Gastroesophageal sphincter (tissue), 4 donors: ENCODE measurements at regions not wholly inside any gene's neighbourhood (a gene's known extent, or its start where the extent isn't known, plus 50 kb on each side); places are given as distances from the start of the nearest gene placed in this dataset.
A peak's percentile ranks its signal among the peaks of the same experiment; 100 is the strongest.

Experiments
- ATAC-seq: fragments of 150-250 bp; one replicate; pipeline ENCODE4 v1.9.1; 2016; ENCODE audit warnings: mild to moderate bottlenecking, moderate library complexity
- H3K27ac ChIP-seq, 4 donors: fragments of 200-600 bp; sonication (generic) in 3 of 4; 1 replicate in 3 of 4; 2 replicates in 1 of 4; pipeline ENCODE4 v1.5.1; 2016 to 2019
- H3K27me3 ChIP-seq: fragments of 200-600 bp; sonication (generic); one replicate; pipeline ENCODE4 v1.5.1; 2019
- H3K36me3 ChIP-seq, 2 donors: fragments of 200-600 bp; sonication (generic); one replicate each; pipeline ENCODE4 v1.5.1; 2019; ENCODE audit warnings: control low read depth in 1 of 2
- H3K4me1 ChIP-seq, 3 donors: fragments of 200-600 bp; sonication (generic); 1 replicate in 2 of 3; 2 replicates in 1 of 3; pipeline ENCODE4 v1.5.1; 2016 to 2019; ENCODE audit warnings: control low read depth in 2 of 3
- H3K4me3 ChIP-seq, 2 donors: fragments of 200-600 bp; sonication (generic); one replicate each; pipeline ENCODE4 v1.5.1; 2019; ENCODE audit warnings: mild to moderate bottlenecking in 1 of 2, moderate library complexity in 1 of 2
- H3K9me3 ChIP-seq, 3 donors: fragments of 200-600 bp; sonication (generic); one replicate each; pipeline ENCODE4 v1.5.1; 2017 to 2019; ENCODE audit warnings: control low read depth in 2 of 3
- EP300 ChIP-seq: sonication (generic); formaldehyde crosslinking; IDR thresholded peaks from one replicate; pipeline ENCODE4 v1.6.1; 2017; ENCODE audit warnings: antibody characterized with exemption, mild to moderate bottlenecking
- POLR2A ChIP-seq, 2 donors: fragments of 450-650 bp; IDR thresholded peaks; one replicate each; pipeline ENCODE4 v1.6.1; 2017; ENCODE audit warnings: antibody characterized with exemption in 2 of 2, mild to moderate bottlenecking in 2 of 2, moderate library complexity in 1 of 2
- POLR2AphosphoS5 ChIP-seq: sonication (generic); formaldehyde crosslinking; IDR thresholded peaks from one replicate; pipeline ENCODE4 v1.6.1; 2017; ENCODE audit warnings: antibody characterized with exemption
- WGBS, 2 donors: methylation state at CpG; one replicate each; pipeline ENCODE4 v1.1.5; 2018; ENCODE audit warnings: low coverage in 1 of 2; 5-methylcytosine and 5-hydroxymethylcytosine counted together
- TF ChIP-seq, protein P1 (sequence below), 4 experiments: fragments of 200-600 bp in 2 of 4; fragments of 450-650 bp in 2 of 4; sonication (generic) in 1 of 4; IDR thresholded peaks; one replicate each; pipeline ENCODE4 v1.5.1; 2017 to 2019; ENCODE audit warnings: antibody characterized with exemption in 4 of 4, mild to moderate bottlenecking in 2 of 4, moderate library complexity in 2 of 4

DNA sequence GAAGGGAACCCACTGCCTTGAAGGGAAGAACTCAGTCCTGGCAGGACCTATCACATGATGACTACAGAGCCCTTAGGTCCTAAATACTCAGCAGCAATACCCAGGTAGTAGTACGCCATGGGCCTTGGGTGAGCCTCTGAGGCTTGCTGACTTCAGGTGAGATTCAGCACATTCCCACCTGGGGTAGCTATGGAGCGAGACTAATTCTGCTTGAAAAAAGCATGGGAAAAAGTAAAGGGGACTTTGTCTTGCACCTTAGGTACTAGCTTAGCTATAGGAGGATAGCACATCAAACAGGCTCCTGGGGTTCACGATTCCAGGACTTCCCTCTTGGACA, 98.2 kb upstream of the MEOX2 start:
- WGBS, 2 donors: 100% methylated on average over 1 to 2 of the region's 3 CpGs
- no peak for ATAC-seq
- TF ChIP-seq EP300 (no peak), POLR2AphosphoS5 (no peak), POLR2A (IDR thresholded peaks at IDR 0.05) (no peak)
- TF ChIP-seq, protein P1, sequence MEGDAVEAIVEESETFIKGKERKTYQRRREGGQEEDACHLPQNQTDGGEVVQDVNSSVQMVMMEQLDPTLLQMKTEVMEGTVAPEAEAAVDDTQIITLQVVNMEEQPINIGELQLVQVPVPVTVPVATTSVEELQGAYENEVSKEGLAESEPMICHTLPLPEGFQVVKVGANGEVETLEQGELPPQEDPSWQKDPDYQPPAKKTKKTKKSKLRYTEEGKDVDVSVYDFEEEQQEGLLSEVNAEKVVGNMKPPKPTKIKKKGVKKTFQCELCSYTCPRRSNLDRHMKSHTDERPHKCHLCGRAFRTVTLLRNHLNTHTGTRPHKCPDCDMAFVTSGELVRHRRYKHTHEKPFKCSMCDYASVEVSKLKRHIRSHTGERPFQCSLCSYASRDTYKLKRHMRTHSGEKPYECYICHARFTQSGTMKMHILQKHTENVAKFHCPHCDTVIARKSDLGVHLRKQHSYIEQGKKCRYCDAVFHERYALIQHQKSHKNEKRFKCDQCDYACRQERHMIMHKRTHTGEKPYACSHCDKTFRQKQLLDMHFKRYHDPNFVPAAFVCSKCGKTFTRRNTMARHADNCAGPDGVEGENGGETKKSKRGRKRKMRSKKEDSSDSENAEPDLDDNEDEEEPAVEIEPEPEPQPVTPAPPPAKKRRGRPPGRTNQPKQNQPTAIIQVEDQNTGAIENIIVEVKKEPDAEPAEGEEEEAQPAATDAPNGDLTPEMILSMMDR (IDR thresholded peaks at IDR 0.05): no peak
- no peaks in the 10 kb centered on the region for H3K27me3 ChIP-seq
- no peak overlapping the region for H3K27ac ChIP-seq
- H3K4me1 ChIP-seq: peaks cover 0 to 8% (median 5%) of the 10 kb centered on the region in 3 donors
- no peak overlapping the region for H3K4me3 ChIP-seq
- no peaks in the 10 kb centered on the region for H3K36me3 ChIP-seq
- no peaks in the 10 kb centered on the region for H3K9me3 ChIP-seq

DNA sequence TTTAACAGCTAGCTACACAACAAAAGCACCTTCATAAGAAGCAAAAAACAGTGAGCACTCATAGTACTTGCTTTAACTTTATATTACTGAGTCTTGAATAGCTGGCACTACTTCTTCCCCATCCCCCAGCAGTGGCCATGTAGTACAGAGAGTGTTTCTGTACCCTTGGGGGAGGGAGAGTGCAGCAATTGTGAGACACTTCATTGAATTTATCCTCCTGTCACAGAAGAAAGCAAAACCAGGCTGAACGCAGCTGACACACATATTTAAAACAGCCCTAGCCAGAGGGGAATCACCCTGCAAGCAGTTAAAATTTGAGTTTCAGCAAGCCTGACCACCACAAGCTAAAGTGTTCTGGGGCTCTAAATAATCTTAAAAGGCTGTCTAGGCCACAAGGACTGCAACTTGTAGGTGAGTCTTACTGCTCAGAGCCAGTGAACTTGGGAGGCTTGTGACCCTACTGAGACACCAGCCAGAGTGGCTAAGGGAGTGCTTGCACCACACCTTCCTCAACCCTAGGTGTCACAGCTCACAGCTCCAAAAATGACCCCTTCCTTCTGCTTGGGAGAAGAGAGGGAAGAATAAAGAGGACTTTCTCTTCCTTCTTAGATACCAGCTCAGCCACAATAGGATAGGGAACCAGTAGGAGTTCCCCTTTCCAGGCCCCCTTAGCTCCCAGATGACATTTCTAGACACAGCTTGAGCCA, 97.7 kb upstream of the MEOX2 start:
- 29% methylated on average over 1 of the region's 1 CpG; no CpG with 5 or more reads in 1 of the 2 donors for WGBS, 2 donors
- Histone ChIP-seq H3K4me3 (no peak overlapping the region), H3K36me3 (no peaks in the 10 kb centered on the region), H3K4me1 (peaks cover 0 to 8% (median 5%) of the 10 kb centered on the region in 3 donors), H3K27ac (peak overlapping the region in 2 of 4 donors; percentile 4 to 17), H3K9me3 (no peaks in the 10 kb centered on the region), H3K27me3 (no peaks in the 10 kb centered on the region)
- no peak for TF ChIP-seq POLR2AphosphoS5
- no peak for TF ChIP-seq POLR2A (IDR thresholded peaks at IDR 0.05)
- TF ChIP-seq EP300: no peak
- TF ChIP-seq, protein P1 (IDR thresholded peaks at IDR 0.05): no peak
- no peak for ATAC-seq

DNA sequence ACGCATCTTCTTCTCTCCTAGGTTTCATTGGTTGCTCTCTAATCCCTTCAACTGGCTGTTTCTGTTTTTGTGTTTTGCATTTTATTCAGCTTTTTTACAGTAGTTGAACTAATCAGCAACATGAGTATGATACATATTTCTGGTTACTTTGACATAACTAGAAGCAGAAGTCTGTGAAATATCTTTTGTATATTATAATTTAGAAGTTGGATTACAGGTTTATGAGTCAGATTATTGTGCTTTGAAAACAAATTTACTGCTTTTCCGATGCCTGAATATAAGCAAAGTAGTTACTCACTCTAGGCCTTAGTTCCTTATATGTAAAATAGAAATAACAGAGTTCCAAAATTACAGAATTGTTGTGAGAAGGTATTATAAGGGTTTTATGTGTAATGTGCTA, 96.2 kb upstream of the MEOX2 start:
- no peak for ATAC-seq
- H3K9me3 ChIP-seq: no peaks in the 10 kb centered on the region
- WGBS, 2 donors: 69 to 80% methylated on average over 2 of the region's 2 CpGs
- H3K27ac ChIP-seq: no peak overlapping the region
- H3K27me3 ChIP-seq: no peaks in the 10 kb centered on the region
- H3K4me1 ChIP-seq: peaks cover 0 to 8% (median 5%) of the 10 kb centered on the region in 3 donors
- TF ChIP-seq, protein P1 (IDR thresholded peaks at IDR 0.05): no peak
- no peak for TF ChIP-seq POLR2A (IDR thresholded peaks at IDR 0.05)
- no peak for TF ChIP-seq EP300
- H3K36me3 ChIP-seq: no peaks in the 10 kb centered on the region
- H3K4me3 ChIP-seq: no peak overlapping the region

DNA sequence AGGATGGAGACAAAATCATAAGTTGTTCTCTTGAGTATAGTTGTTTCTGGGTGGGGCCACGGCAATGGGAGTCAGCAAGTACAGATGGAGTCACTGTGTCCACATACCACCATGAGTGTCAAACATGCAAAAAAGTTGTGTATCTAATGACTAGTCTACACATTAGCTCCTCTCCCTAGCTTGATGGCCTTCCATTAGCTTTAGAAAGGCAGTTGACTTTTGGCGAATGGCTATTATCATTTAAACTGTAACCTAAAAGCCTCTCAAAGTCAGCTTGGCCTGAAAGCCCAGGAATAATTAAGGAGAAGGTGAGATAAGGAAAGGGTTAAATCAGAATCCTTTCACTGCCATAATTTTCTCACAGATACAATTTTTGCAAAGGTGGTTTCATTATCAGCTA, 95.5 kb upstream of the MEOX2 start:
- WGBS, 2 donors: 93 to 94% methylated on average over 1 to 2 of the region's 2 CpGs

More for the DNA sequence above, 95.5 kb upstream of the MEOX2 start:
- TF ChIP-seq, protein P1 (IDR thresholded peaks at IDR 0.05): no peak
- no peak for TF ChIP-seq POLR2A (IDR thresholded peaks at IDR 0.05)
- TF ChIP-seq POLR2AphosphoS5: no peak
- TF ChIP-seq EP300: no peak
- Histone ChIP-seq H3K4me1 (peaks cover 0 to 15% (median 5%) of the 10 kb centered on the region in 3 donors), H3K36me3 (no peaks in the 10 kb centered on the region), H3K4me3 (no peak overlapping the region), H3K27me3 (no peaks in the 10 kb centered on the region), H3K9me3 (no peaks in the 10 kb centered on the region), H3K27ac (no peak overlapping the region)
- ATAC-seq: no peak
